MCF 10A (cell line): ENCODE measurements at regions not wholly inside any gene's neighbourhood (a gene's known extent, or its start where the extent isn't known, plus 50 kb on each side); places are given as distances from the start of the nearest gene placed in this dataset.
"Not testable (repeated sequence)": the region's sequence is repeated elsewhere in the genome, so short reads cannot be mapped to it uniquely, and the experiment has no call there.

ENCODE experiments used
- BruUV-seq: library from RNA; stranded (reverse); fragments of 400-500 nt; replicated peaks from 2 replicates; lab custom pipeline; 2021; lab: Mats Ljungman, UMichigan
- CTCF ChIA-PET: fragments of 300-600 bp; sonication (Branson Sonifier 250); formaldehyde crosslinking; extraction: SDS; loops from one replicate; lab custom pipeline; 2021; ENCODE audit warnings: antibody characterized with exemption, inconsistent platforms; lab: Yijun Ruan, JAX
- POLR2A ChIA-PET: fragments of 300-600, 350-650 bp; sonication (Branson Sonifier 250); formaldehyde crosslinking; extraction: SDS; loops from one replicate; lab custom pipeline; 2020; ENCODE audit warnings: antibody characterized with exemption, inconsistent platforms; lab: Yijun Ruan, JAX
- DNase-seq: peaks from one replicate; pipeline ENCODE4 v3.0.0-alpha.2; 2018; ENCODE audit not compliant: unreplicated experiment
- H3K27ac Mint-ChIP-seq: one replicate; pipeline ENCODE4 v1.8.0; 2022; ENCODE audit warnings: mild to moderate bottlenecking, low read depth, mixed read lengths; ENCODE audit not compliant: unreplicated experiment
- H3K27me3 Mint-ChIP-seq: one replicate; pipeline ENCODE4 v1.8.0; 2022; ENCODE audit warnings: mixed read lengths; ENCODE audit not compliant: insufficient read depth, unreplicated experiment
- H3K36me3 Mint-ChIP-seq: one replicate; pipeline ENCODE4 v1.8.0; 2022; ENCODE audit warnings: mild to moderate bottlenecking, moderate library complexity, mixed read lengths; ENCODE audit not compliant: insufficient read depth, unreplicated experiment
- H3K4me1 Mint-ChIP-seq: one replicate; pipeline ENCODE4 v1.8.0; 2022; ENCODE audit warnings: mixed read lengths; ENCODE audit not compliant: insufficient read depth, unreplicated experiment
- H3K4me3 Mint-ChIP-seq: one replicate; pipeline ENCODE4 v1.8.0; 2022; ENCODE audit warnings: mild to moderate bottlenecking, moderate library complexity, mixed read lengths; ENCODE audit not compliant: unreplicated experiment
- H3K9me3 Mint-ChIP-seq: one replicate; pipeline ENCODE4 v1.8.0; 2022; ENCODE audit warnings: mixed read lengths; ENCODE audit not compliant: unreplicated experiment
- CTCF ChIP-seq: fragments of 200-600 bp; IDR thresholded peaks from one replicate; pipeline ENCODE4 v1.8.0; 2022; ENCODE audit warnings: antibody characterized with exemption, mild to moderate bottlenecking; ENCODE audit not compliant: unreplicated experiment
- intact Hi-C: fragments of 100-400 bp; cut with micrococcal nuclease; formaldehyde crosslinking; loops from 2 replicates; pipeline ENCODE4 v1.14.1; 2022

- no peak for DNase-seq
- Mint-ChIP-seq H3K4me1 (no peaks in the 10 kb centered on the region), H3K27me3 (no peaks in the 10 kb centered on the region), H3K4me3 (no peak overlapping the region), H3K9me3 (no peaks in the 10 kb centered on the region), H3K36me3 (no peaks in the 10 kb centered on the region), H3K27ac (no peak overlapping the region)
- ChIA-PET POLR2A (interaction anchor here (1.3 kb wide), 1 partner anchor 62 kb away, joined by 3 read pairs; the partner anchor contains the start of gene ABCD3), CTCF (interaction anchor here (0.6 to 1.2 kb wide), 5 partner anchors 13 to 469 kb away, joined by 3 to 4 read pairs (median 3); no protein-coding TSS in a partner anchor)
- TF ChIP-seq CTCF: no peak
- intact Hi-C loops: loop anchor here (5.0 kb wide), 1 partner anchor 112 kb away; no protein-coding TSS in a partner anchor
- BruUV-seq: no TSS peak
Observed at GRCh38 chr1:94355485-94355980, 62.7 kb upstream of the ABCD3 start.

GRCh38 chr1:94351481-94351880 lies 66.7 kb upstream of the ABCD3 start:
- CTCF ChIA-PET: no interaction called here
- POLR2A ChIA-PET: no interaction called here
- no peak overlapping the region for H3K4me3 Mint-ChIP-seq
- TF ChIP-seq CTCF: no peak
- BruUV-seq: no TSS peak
- no peaks in the 10 kb centered on the region for H3K36me3 Mint-ChIP-seq
- H3K4me1 Mint-ChIP-seq: no peaks in the 10 kb centered on the region
- DNase-seq: no peak
- H3K27me3 Mint-ChIP-seq: no peaks in the 10 kb centered on the region
- no peaks in the 10 kb centered on the region for H3K9me3 Mint-ChIP-seq
- H3K27ac Mint-ChIP-seq: no peak overlapping the region
- intact Hi-C loops: no loop called here

GRCh38 chr1:94350350-94350924 lies 67.8 kb upstream of the ABCD3 start:
- no peak overlapping the region for H3K4me3 Mint-ChIP-seq
- H3K4me1 Mint-ChIP-seq: no peaks in the 10 kb centered on the region
- no peak for DNase-seq
- no TSS peak for BruUV-seq
- no peak overlapping the region for H3K27ac Mint-ChIP-seq
- no peaks in the 10 kb centered on the region for H3K36me3 Mint-ChIP-seq
- intact Hi-C loops: no loop called here
- no peak for TF ChIP-seq CTCF
- POLR2A ChIA-PET: no interaction called here
- no peaks in the 10 kb centered on the region for H3K27me3 Mint-ChIP-seq
- H3K9me3 Mint-ChIP-seq: no peaks in the 10 kb centered on the region
- CTCF ChIA-PET: no interaction called here

GRCh38 chr1:94349853-94350252 lies 68.3 kb upstream of the ABCD3 start:
- DNase-seq: no peak

GRCh38 chr1:94348386-94348785 lies 69.8 kb upstream of the ABCD3 start:
- H3K9me3 Mint-ChIP-seq, intact Hi-C loops, CTCF ChIA-PET, POLR2A ChIA-PET, DNase-seq, H3K36me3 Mint-ChIP-seq, H3K4me3 Mint-ChIP-seq, H3K27ac Mint-ChIP-seq, H3K27me3 Mint-ChIP-seq, H3K4me1 Mint-ChIP-seq, BruUV-seq: not testable (repeated sequence)

More at GRCh38 chr1:94349853-94350252, 68.3 kb upstream of the ABCD3 start:
- Mint-ChIP-seq H3K27ac (no peak overlapping the region), H3K4me3 (no peak overlapping the region), H3K9me3 (no peaks in the 10 kb centered on the region), H3K36me3 (no peaks in the 10 kb centered on the region), H3K4me1 (peaks cover 4% of the 10 kb centered on the region), H3K27me3 (no peaks in the 10 kb centered on the region)
- no TSS peak for BruUV-seq
- no peak for TF ChIP-seq CTCF
- ChIA-PET CTCF (no interaction called here), POLR2A (no interaction called here)
- intact Hi-C loops: no loop called here
